GM13977 (cell line): ENCODE measurements at regions not wholly inside any gene's neighbourhood (a gene's known extent, or its start where the extent isn't known, plus 50 kb on each side); places are given as distances from the start of the nearest gene placed in this dataset.

Source experiments
- DNase-seq: peaks from one replicate; pipeline ENCODE4 v3.0.0; 2012; ENCODE audit warnings: low spot score
- CTCF ChIP-seq: IDR thresholded peaks from 2 replicates; pipeline ENCODE4 v1.5.1; 2012; ENCODE audit warnings: mild to moderate bottlenecking, control low read depth; ENCODE audit not compliant: insufficient read depth; ENCODE audit errors: extremely low read depth, missing control alignments
- in situ Hi-C: fragments of 300-500 bp; cut with MboI; formaldehyde crosslinking; loops from one replicate; pipeline ENCODE4 v1.12.0; 2022; ENCODE audit warnings: low sequenced_read_pairs, low pct_unique_long_range_greater_than_20kb, mixed read lengths, inconsistent platforms; ENCODE audit not compliant: unreplicated experiment

GRCh38 chr12:46111715-46112114, 121.3 kb upstream of the SCAF11 start:
- TF ChIP-seq CTCF: no peak
- in situ Hi-C loops: no loop called here

GRCh38 chr12:46110928-46111699, 120.7 kb upstream of the SCAF11 start:
- TF ChIP-seq CTCF: peak; percentile 35
- in situ Hi-C loops: no loop called here
- no peak for DNase-seq

More at GRCh38 chr12:46111715-46112114, 121.3 kb upstream of the SCAF11 start:
- no peak for DNase-seq

- no peak for TF ChIP-seq CTCF
- in situ Hi-C loops: no loop called here
- no peak for DNase-seq
Observed at GRCh38 chr12:46110223-46110611, 119.8 kb upstream of the SCAF11 start.

GRCh38 chr12:46109343-46110222, 119.2 kb upstream of the SCAF11 start:
- in situ Hi-C loops: no loop called here
- TF ChIP-seq CTCF: no peak
- no peak for DNase-seq

GRCh38 chr12:46108721-46109120, 118.3 kb upstream of the SCAF11 start:
- peak; percentile 37 for DNase-seq
- no peak for TF ChIP-seq CTCF
- in situ Hi-C loops: no loop called here

GRCh38 chr12:46107591-46107990, 117.2 kb upstream of the SCAF11 start:
- in situ Hi-C loops: no loop called here
- no peak for DNase-seq
- no peak for TF ChIP-seq CTCF
